ENCODE measurements at regions not wholly inside any gene's neighbourhood (a gene's known extent, or its start where the extent isn't known, plus 50 kb on each side); places are given as distances from the start of the nearest gene placed in this dataset.

- Mint-ChIP-seq H3K36me3 (no peaks in the 10 kb centered on the region), H3K9me3 (no peaks in the 10 kb centered on the region), H3K27me3 (no peaks in the 10 kb centered on the region), H3K4me3 (no peak overlapping the region), H3K27ac (no peak overlapping the region), H3K4me1 (no peaks in the 10 kb centered on the region)
- DNase-seq: no peak
- CTCF ChIA-PET: interaction anchor here (0.6 kb wide), 1 partner anchor 11 kb away, joined by 3 read pairs; no protein-coding TSS in a partner anchor
Observed at GRCh38 chr2:217475791-217476190, 527.0 kb downstream of the TNS1 start.

- no peaks in the 10 kb centered on the region for H3K27me3 Mint-ChIP-seq
- H3K27ac Mint-ChIP-seq: no peak overlapping the region
- CTCF ChIA-PET: no interaction called here
- H3K36me3 Mint-ChIP-seq: no peaks in the 10 kb centered on the region
- no peak for DNase-seq
- H3K4me1 Mint-ChIP-seq: no peaks in the 10 kb centered on the region
- H3K9me3 Mint-ChIP-seq: no peaks in the 10 kb centered on the region
- no peak overlapping the region for H3K4me3 Mint-ChIP-seq
Observed at GRCh38 chr2:217475101-217475500, 527.7 kb downstream of the TNS1 start.

- H3K4me1 Mint-ChIP-seq: no peaks in the 10 kb centered on the region
- CTCF ChIA-PET: no interaction called here
- no peak overlapping the region for H3K4me3 Mint-ChIP-seq
- H3K36me3 Mint-ChIP-seq: no peaks in the 10 kb centered on the region
- H3K27ac Mint-ChIP-seq: no peak overlapping the region
- H3K9me3 Mint-ChIP-seq: no peaks in the 10 kb centered on the region
- H3K27me3 Mint-ChIP-seq: no peaks in the 10 kb centered on the region
- DNase-seq: no peak
Observed at GRCh38 chr2:217471319-217471718, 531.5 kb downstream of the TNS1 start.

GRCh38 chr2:217469203-217469810 lies 533.5 kb downstream of the TNS1 start:
- Mint-ChIP-seq H3K27me3 (no peaks in the 10 kb centered on the region), H3K9me3 (no peaks in the 10 kb centered on the region), H3K4me1 (no peaks in the 10 kb centered on the region), H3K36me3 (no peaks in the 10 kb centered on the region), H3K27ac (no peak overlapping the region), H3K4me3 (no peak overlapping the region)
- no peak for DNase-seq
- CTCF ChIA-PET: no interaction called here

GRCh38 chr2:217468042-217468830 lies 534.6 kb downstream of the TNS1 start:
- Mint-ChIP-seq H3K27ac (no peak overlapping the region), H3K27me3 (no peaks in the 10 kb centered on the region), H3K4me3 (no peak overlapping the region), H3K9me3 (no peaks in the 10 kb centered on the region), H3K36me3 (no peaks in the 10 kb centered on the region), H3K4me1 (no peaks in the 10 kb centered on the region)
- CTCF ChIA-PET: no interaction called here
- DNase-seq: no peak

GRCh38 chr2:217467331-217467730 lies 535.5 kb downstream of the TNS1 start:
- Mint-ChIP-seq H3K4me3 (no peak overlapping the region), H3K4me1 (no peaks in the 10 kb centered on the region), H3K27ac (no peak overlapping the region), H3K36me3 (no peaks in the 10 kb centered on the region), H3K27me3 (no peaks in the 10 kb centered on the region), H3K9me3 (no peaks in the 10 kb centered on the region)
- no peak for DNase-seq
- CTCF ChIA-PET: no interaction called here

GRCh38 chr2:217466805-217467204 lies 536.0 kb downstream of the TNS1 start:
- Mint-ChIP-seq H3K27ac (no peak overlapping the region), H3K36me3 (no peaks in the 10 kb centered on the region), H3K4me3 (no peak overlapping the region), H3K4me1 (no peaks in the 10 kb centered on the region), H3K27me3 (no peaks in the 10 kb centered on the region), H3K9me3 (no peaks in the 10 kb centered on the region)
- CTCF ChIA-PET: no interaction called here
- no peak for DNase-seq

- H3K36me3 Mint-ChIP-seq: no peaks in the 10 kb centered on the region
- CTCF ChIA-PET: no interaction called here
- H3K9me3 Mint-ChIP-seq: no peaks in the 10 kb centered on the region
- H3K4me1 Mint-ChIP-seq: no peaks in the 10 kb centered on the region
- DNase-seq: no peak
- H3K27ac Mint-ChIP-seq: no peak overlapping the region
- no peak overlapping the region for H3K4me3 Mint-ChIP-seq
- H3K27me3 Mint-ChIP-seq: no peaks in the 10 kb centered on the region
Observed at GRCh38 chr2:217466104-217466503, 536.7 kb downstream of the TNS1 start.

GRCh38 chr2:217465100-217465499 lies 537.7 kb downstream of the TNS1 start:
- Mint-ChIP-seq H3K36me3 (no peaks in the 10 kb centered on the region), H3K9me3 (no peaks in the 10 kb centered on the region), H3K27me3 (no peaks in the 10 kb centered on the region), H3K27ac (no peak overlapping the region), H3K4me3 (no peak overlapping the region), H3K4me1 (no peaks in the 10 kb centered on the region)
- CTCF ChIA-PET: interaction anchor here (0.5 kb wide), 1 partner anchor 292 kb away, joined by 3 read pairs; no protein-coding TSS in a partner anchor
- DNase-seq: no peak

GRCh38 chr2:217463402-217464075 lies 539.3 kb downstream of the TNS1 start:
- H3K36me3 Mint-ChIP-seq: no peaks in the 10 kb centered on the region
- no peak overlapping the region for H3K4me3 Mint-ChIP-seq
- H3K4me1 Mint-ChIP-seq: no peaks in the 10 kb centered on the region
- CTCF ChIA-PET: no interaction called here
- H3K9me3 Mint-ChIP-seq: no peaks in the 10 kb centered on the region
- no peaks in the 10 kb centered on the region for H3K27me3 Mint-ChIP-seq
- no peak overlapping the region for H3K27ac Mint-ChIP-seq
- no peak for DNase-seq

GRCh38 chr2:217462121-217462520 lies 540.7 kb downstream of the TNS1 start:
- CTCF ChIA-PET: no interaction called here
- Mint-ChIP-seq H3K27me3 (no peaks in the 10 kb centered on the region), H3K4me3 (no peak overlapping the region), H3K36me3 (no peaks in the 10 kb centered on the region), H3K9me3 (peaks cover 2% of the 10 kb centered on the region), H3K27ac (no peak overlapping the region), H3K4me1 (no peaks in the 10 kb centered on the region)
- no peak for DNase-seq

- no peaks in the 10 kb centered on the region for H3K27me3 Mint-ChIP-seq
- peaks cover 2% of the 10 kb centered on the region for H3K9me3 Mint-ChIP-seq
- H3K4me3 Mint-ChIP-seq: no peak overlapping the region
- no peak overlapping the region for H3K27ac Mint-ChIP-seq
- H3K36me3 Mint-ChIP-seq: no peaks in the 10 kb centered on the region
- no peak for DNase-seq
- CTCF ChIA-PET: no interaction called here
- no peaks in the 10 kb centered on the region for H3K4me1 Mint-ChIP-seq
Observed at GRCh38 chr2:217461674-217462073, 541.1 kb downstream of the TNS1 start.

GRCh38 chr2:217459680-217460405 lies 543.0 kb downstream of the TNS1 start:
- no peaks in the 10 kb centered on the region for H3K36me3 Mint-ChIP-seq
- CTCF ChIA-PET: no interaction called here
- DNase-seq: no peak
- no peak overlapping the region for H3K4me3 Mint-ChIP-seq
- H3K27me3 Mint-ChIP-seq: peaks cover 3% of the 10 kb centered on the region
- H3K4me1 Mint-ChIP-seq: no peaks in the 10 kb centered on the region
- H3K9me3 Mint-ChIP-seq: peaks cover 2% of the 10 kb centered on the region
- no peak overlapping the region for H3K27ac Mint-ChIP-seq

GRCh38 chr2:217459016-217459415 lies 543.8 kb downstream of the TNS1 start:
- H3K9me3 Mint-ChIP-seq: peaks cover 2% of the 10 kb centered on the region
- no peak overlapping the region for H3K4me3 Mint-ChIP-seq
- H3K4me1 Mint-ChIP-seq: no peaks in the 10 kb centered on the region
- H3K36me3 Mint-ChIP-seq: no peaks in the 10 kb centered on the region
- no peak overlapping the region for H3K27ac Mint-ChIP-seq
- no peak for DNase-seq
- CTCF ChIA-PET: no interaction called here
- peaks cover 3% of the 10 kb centered on the region for H3K27me3 Mint-ChIP-seq

Data from activated naive CD4-positive, alpha-beta T cell treated with anti-CD3 and anti-CD28 coated beads, Interleukin-2, amount 10 ng/mL, durations not matched to agents 7 days and 5 days (primary cell).